ENCODE measurements at regions not wholly inside any gene's neighbourhood (a gene's known extent, or its start where the extent isn't known, plus 50 kb on each side); places are given as distances from the start of the nearest gene placed in this dataset.
"Not testable (repeated sequence)": the region's sequence is repeated elsewhere in the genome, so short reads cannot be mapped to it uniquely, and the experiment has no call there.

- no peak for DNase-seq
Measured at GRCh38 chr6:139961190-139961589, 586.7 kb upstream of the CITED2 start.

- DNase-seq, result no peak
Measured at GRCh38 chr6:139960671-139961070, 586.2 kb upstream of the CITED2 start.

GRCh38 chr6:139955366-139956155 is 581.1 kb upstream of the CITED2 start:
- DNase-seq, result no peak

- no peak for DNase-seq
Measured at GRCh38 chr6:139954463-139955071, 580.1 kb upstream of the CITED2 start.

GRCh38 chr6:139953780-139954179 is 579.3 kb upstream of the CITED2 start:
- DNase-seq, result not testable (repeated sequence)

GRCh38 chr6:139951172-139951571 is 576.7 kb upstream of the CITED2 start:
- DNase-seq, result no peak

GRCh38 chr6:139944976-139945375 is 570.5 kb upstream of the CITED2 start:
- DNase-seq, result no peak

GRCh38 chr6:139944131-139944530 is 569.7 kb upstream of the CITED2 start:
- no peak for DNase-seq

- no peak for DNase-seq
Measured at GRCh38 chr6:139943391-139943790, 568.9 kb upstream of the CITED2 start.

- no peak for DNase-seq
Measured at GRCh38 chr6:139942331-139942730, 567.9 kb upstream of the CITED2 start.

GRCh38 chr6:139941826-139942225 is 567.4 kb upstream of the CITED2 start:
- no peak for DNase-seq

GRCh38 chr6:139940741-139941729 is 566.6 kb upstream of the CITED2 start:
- DNase-seq, result no peak

- no peak for DNase-seq
Measured at GRCh38 chr6:139939189-139939979, 564.9 kb upstream of the CITED2 start.

GRCh38 chr6:139932671-139933070 is 558.2 kb upstream of the CITED2 start:
- no peak for DNase-seq

- DNase-seq, result no peak
Measured at GRCh38 chr6:139931747-139932146, 557.3 kb upstream of the CITED2 start.

GRCh38 chr6:139927742-139928305 is 553.4 kb upstream of the CITED2 start:
- no peak for DNase-seq

GRCh38 chr6:139927236-139927635 is 552.8 kb upstream of the CITED2 start:
- DNase-seq, result no peak

GRCh38 chr6:139926711-139927110 is 552.3 kb upstream of the CITED2 start:
- no peak for DNase-seq

- no peak for DNase-seq
Measured at GRCh38 chr6:139925894-139926641, 551.6 kb upstream of the CITED2 start.

GRCh38 chr6:139923964-139924475 is 549.6 kb upstream of the CITED2 start:
- DNase-seq, result no peak

- no peak for DNase-seq
Measured at GRCh38 chr6:139922236-139922635, 547.8 kb upstream of the CITED2 start.
